Naive B cell (primary cell): ENCODE measurements at regions not wholly inside any gene's neighbourhood (a gene's known extent, or its start where the extent isn't known, plus 50 kb on each side); places are given as distances from the start of the nearest gene placed in this dataset.
"Not testable (repeated sequence)": the region's sequence is repeated elsewhere in the genome, so short reads cannot be mapped to it uniquely, and the experiment has no call there.

Experiments used
- ATAC-seq, 2 donors: fragments of 150-1000 bp; cut with Tn5 transposase; 2 replicates each; pipeline ENCODE4 v1.10.0; 2021; ENCODE audit warnings: low read depth in 2 of 2, mild to moderate bottlenecking in 2 of 2, moderate library complexity in 2 of 2
- DNase-seq: peaks from one replicate; pipeline ENCODE4 v3.0.0; 2022
- H3K27ac Mint-ChIP-seq, 6 donors: one replicate each; pipeline ENCODE4 v1.8.0; 2020 to 2022; ENCODE audit warnings: mild to moderate bottlenecking in 6 of 6, mixed read lengths in 6 of 6, moderate library complexity in 5 of 6, inconsistent platforms in 2 of 6
- H3K27me3 Mint-ChIP-seq, 3 donors: one replicate each; pipeline ENCODE4 v1.8.0; 2021 to 2022; ENCODE audit warnings: mixed read lengths in 3 of 3, mild to moderate bottlenecking in 1 of 3
- H3K36me3 Mint-ChIP-seq, 2 donors: one replicate each; pipeline ENCODE4 v1.8.0; 2020 to 2022; ENCODE audit warnings: mixed read lengths in 2 of 2, inconsistent platforms in 1 of 2, mild to moderate bottlenecking in 1 of 2
- H3K4me1 Mint-ChIP-seq, 3 donors: one replicate each; pipeline ENCODE4 v1.8.0; 2020 to 2022; ENCODE audit warnings: mixed read lengths in 3 of 3, inconsistent platforms in 1 of 3, mild to moderate bottlenecking in 1 of 3, moderate library complexity in 1 of 3
- H3K4me3 Mint-ChIP-seq, 8 donors: one replicate each; pipeline ENCODE4 v1.8.0; 2020 to 2022; ENCODE audit warnings: mild to moderate bottlenecking in 8 of 8, mixed read lengths in 8 of 8, moderate library complexity in 8 of 8, inconsistent platforms in 2 of 8
- H3K9me3 Mint-ChIP-seq, 7 donors: one replicate each; pipeline ENCODE4 v1.8.0; 2020 to 2022; ENCODE audit warnings: mixed read lengths in 7 of 7, mild to moderate bottlenecking in 5 of 7, inconsistent platforms in 2 of 7, moderate library complexity in 1 of 7

GRCh38 chr15:34493001-34493400 is 55.4 kb upstream of the GOLGA8A start:
- peaks cover 0 to 36% (median 12%) of the 10 kb centered on the region in 7 donors for H3K9me3 Mint-ChIP-seq
- ATAC-seq (no peak), DNase-seq (no peak)
- peaks cover 14% of the 10 kb centered on the region in 2 donors for H3K36me3 Mint-ChIP-seq
- H3K4me3 Mint-ChIP-seq = no peak overlapping the region
- H3K27ac Mint-ChIP-seq = no peak overlapping the region
- peaks cover 25 to 67% (median 52%) of the 10 kb centered on the region in 3 donors for H3K27me3 Mint-ChIP-seq
- H3K4me1 Mint-ChIP-seq = peaks cover 0 to 9% (median 6%) of the 10 kb centered on the region in 3 donors

DNA sequence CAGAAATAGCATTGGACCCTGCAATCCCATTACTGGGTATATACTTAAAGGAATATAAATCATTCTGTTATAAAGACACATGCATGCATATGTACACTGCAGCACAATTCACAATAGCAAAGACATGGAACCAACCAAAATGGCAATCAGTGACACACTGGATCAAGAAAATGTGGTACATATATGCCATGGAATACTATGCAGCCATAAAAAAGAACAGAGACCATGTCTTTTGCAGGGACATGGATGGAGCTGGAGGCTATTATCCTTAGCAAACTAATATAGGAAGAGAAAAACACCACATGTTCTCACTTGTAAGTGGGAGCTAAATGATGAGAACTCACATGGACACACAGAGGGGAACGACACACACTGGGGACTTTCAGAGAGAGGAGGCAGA is 53.9 kb upstream of the GOLGA8A start:
- H3K4me1 Mint-ChIP-seq, DNase-seq, ATAC-seq, H3K4me3 Mint-ChIP-seq, H3K27ac Mint-ChIP-seq: not testable (repeated sequence)
- H3K27me3 Mint-ChIP-seq = peaks cover 25 to 69% (median 44%) of the 10 kb centered on the region in 3 donors
- H3K36me3 Mint-ChIP-seq = peaks cover 14% of the 10 kb centered on the region in 2 donors
- H3K9me3 Mint-ChIP-seq = peaks cover 0 to 46% (median 15%) of the 10 kb centered on the region in 7 donors

- no peak overlapping the region for H3K27ac Mint-ChIP-seq
- DNase-seq (no peak), ATAC-seq (no peak)
- peaks cover 14% of the 10 kb centered on the region in 2 donors for H3K36me3 Mint-ChIP-seq
- H3K9me3 Mint-ChIP-seq = peaks cover 0 to 46% (median 18%) of the 10 kb centered on the region in 7 donors
- H3K27me3 Mint-ChIP-seq = peaks cover 25 to 68% (median 40%) of the 10 kb centered on the region in 3 donors
- peaks cover 0 to 7% (median 5%) of the 10 kb centered on the region in 3 donors for H3K4me1 Mint-ChIP-seq
- H3K4me3 Mint-ChIP-seq = peak overlapping the region in 1 of 8 donors; percentile 9
These were observed 53.0 kb upstream of the GOLGA8A start for GRCh38 chr15:34490417-34491193.

DNA sequence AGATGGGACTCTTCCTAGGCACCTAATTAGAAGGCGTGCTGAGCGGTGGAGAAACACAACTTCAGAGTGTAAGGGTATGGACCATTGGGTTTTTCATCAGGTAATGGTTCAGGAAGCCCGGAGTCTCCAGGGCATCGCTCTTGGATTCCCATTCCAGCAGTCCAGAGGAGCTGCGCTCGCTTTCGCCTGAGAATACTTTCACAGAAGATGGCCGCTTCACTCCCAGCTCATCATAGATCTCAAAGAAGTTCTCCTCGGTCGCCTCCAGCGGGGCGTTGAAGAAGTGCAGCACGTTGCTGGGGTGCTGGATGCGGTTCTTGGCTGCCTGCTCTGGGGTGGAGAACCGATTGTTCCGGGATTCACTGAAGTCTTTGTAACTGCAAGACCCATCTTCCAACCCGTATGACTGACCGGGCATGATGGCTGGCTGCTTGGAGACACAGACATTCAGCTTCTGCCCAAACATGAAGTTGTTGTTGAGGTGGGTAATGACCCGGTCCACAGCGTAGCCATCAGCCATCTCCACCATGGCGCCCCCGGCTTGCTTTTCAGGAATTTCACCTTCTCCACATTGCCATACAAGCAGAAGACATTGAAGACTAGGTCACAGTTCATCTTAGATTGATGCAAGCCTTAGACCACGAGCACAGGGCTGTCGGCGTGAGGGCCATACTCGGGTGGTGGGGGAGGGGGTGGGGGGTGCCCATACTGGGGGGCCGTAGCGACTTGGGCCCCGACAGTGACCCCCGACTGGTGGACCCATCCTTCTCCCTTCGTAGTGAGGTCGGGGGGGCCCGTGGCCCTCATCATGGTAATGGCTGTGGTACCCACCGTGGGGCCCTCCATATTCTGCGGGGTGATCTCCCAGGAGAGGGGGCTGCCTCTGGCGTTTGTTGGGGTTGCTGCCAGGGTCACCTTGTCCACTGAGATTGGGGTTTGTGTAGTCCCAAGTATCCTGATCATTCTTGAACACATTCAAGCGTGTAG is 51.7 kb upstream of the GOLGA8A start:
- not testable (repeated sequence) for DNase-seq, ATAC-seq, H3K4me3 Mint-ChIP-seq, H3K27ac Mint-ChIP-seq, H3K4me1 Mint-ChIP-seq
- H3K27me3 Mint-ChIP-seq = peaks cover 25 to 73% (median 44%) of the 10 kb centered on the region in 3 donors
- H3K9me3 Mint-ChIP-seq = peaks cover 0 to 46% (median 18%) of the 10 kb centered on the region in 7 donors
- H3K36me3 Mint-ChIP-seq = peaks cover 14% of the 10 kb centered on the region in 2 donors
